Renal pelvis (tissue), 1 donor: ENCODE measurements at regions not wholly inside any gene's neighbourhood (a gene's known extent, or its start where the extent isn't known, plus 50 kb on each side); places are given as distances from the start of the nearest gene placed in this dataset.

Experiments
- DNase-seq: peaks from one replicate; pipeline ENCODE4 v3.0.0-alpha.2; 2013

DNA sequence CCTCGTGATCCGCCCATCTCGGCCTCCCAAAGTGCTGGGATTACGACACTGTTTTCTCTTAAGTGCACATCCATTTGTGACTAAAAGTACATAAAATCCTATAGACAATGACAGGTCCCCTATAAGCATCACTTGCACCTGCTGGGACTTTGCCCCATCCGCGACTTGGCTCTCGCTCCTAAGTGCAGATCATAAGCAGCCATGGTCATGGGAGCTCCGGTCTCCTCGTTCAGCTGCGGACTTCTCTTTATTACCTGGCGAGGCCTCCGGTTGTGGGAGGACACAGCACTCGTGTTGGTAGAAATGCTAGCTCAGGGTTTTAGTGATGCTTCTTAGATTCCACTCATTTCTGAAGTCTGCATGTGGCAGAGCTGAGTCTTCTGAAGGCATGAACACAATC is 92.7 kb upstream of the ST6GAL2 start:
- DNase-seq = no peak

DNA sequence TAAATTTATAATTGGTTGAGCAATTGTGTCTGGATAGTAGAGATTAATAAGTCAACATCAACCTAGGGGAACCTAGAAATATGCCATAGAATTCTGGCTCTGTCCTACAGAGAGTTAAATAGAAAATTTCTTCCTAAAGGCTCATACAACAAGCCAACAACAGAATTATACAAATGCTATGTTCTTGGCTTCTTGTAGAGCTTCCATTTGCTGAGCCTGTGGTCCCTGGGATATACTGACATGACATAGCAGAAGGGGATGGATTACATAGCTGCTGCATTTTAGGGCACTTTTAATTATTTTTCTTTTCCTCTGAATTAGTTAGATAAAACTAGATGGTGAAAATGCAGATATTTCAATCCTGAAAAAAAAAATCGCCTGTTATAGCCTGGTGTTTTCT is 95.5 kb upstream of the ST6GAL2 start:
- DNase-seq = no peak

DNA sequence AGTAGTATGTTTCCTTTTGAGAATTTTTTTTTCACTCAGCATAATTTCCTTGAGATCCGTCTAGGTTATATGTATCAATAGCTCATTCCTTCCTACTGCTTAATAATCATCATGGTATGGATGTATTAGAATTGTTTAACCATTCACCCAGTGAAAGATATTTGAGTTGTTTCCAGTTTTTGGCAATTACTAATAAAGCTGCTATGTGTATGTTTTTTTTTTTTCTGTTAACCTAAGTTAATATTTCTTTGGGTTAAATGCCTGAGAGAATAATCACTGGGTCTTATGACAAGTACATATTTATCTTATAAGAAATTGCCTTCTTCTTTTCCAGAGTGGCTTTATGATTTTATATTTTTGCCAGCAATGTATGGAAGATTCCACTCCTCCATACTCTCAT is 96.4 kb upstream of the ST6GAL2 start:
- no peak for DNase-seq

DNA sequence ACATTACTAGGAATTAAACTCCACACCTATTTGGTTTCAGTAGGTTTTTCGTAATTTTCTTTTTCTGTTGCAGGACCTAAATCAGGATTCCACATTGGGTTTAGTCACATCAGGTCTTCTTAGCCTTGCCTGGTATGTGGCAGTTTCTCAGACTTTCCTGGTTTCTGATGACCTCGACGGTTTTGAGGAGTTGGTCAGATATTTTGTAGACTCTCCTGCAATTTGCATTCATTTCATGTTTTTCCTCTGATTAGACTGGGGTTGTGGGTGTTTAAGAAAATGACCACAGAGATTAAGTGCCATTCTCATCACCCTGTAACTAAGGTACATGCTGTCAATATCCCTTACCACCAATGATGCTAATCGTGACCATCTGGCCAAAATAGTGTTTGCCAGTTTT is 97.3 kb upstream of the ST6GAL2 start:
- no peak for DNase-seq

DNA sequence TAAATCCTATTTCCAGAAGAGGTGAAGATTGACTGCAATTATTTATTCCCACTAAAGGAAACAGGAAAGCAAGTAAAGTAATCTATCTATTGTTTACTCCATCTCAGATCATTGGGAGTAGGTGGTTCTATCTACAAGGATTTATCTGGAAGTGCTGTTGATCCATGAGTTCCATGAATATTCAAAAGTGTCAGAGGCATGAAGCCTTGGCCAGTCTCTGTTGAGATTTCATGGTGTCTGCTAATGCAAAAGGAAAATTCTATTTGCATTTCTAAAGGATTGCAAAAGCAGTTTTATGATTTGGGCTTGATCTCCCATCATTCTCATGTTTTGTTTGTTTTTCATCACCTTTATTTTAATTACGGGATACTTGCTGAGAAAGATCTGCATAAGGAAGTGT is 102.4 kb upstream of the ST6GAL2 start:
- DNase-seq = no peak

DNA sequence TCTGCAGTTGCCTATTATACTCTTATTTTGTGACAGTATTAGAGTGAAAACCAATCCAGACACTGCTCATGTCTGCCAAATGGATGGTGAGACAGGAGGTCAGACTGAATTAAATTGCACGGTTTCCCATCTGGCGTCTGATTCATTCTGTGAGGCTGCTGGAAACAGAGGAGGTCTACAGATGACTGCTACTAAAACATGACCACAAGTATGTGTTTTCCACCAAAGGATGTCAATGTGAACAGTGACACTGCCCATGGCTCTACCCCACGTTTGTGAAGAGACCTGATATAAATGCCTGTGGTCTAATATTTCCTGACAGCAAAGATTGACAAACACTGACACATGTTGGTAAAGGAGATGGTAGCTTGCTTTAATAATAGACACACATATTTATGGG is 104.3 kb upstream of the ST6GAL2 start:
- DNase-seq = no peak

DNA sequence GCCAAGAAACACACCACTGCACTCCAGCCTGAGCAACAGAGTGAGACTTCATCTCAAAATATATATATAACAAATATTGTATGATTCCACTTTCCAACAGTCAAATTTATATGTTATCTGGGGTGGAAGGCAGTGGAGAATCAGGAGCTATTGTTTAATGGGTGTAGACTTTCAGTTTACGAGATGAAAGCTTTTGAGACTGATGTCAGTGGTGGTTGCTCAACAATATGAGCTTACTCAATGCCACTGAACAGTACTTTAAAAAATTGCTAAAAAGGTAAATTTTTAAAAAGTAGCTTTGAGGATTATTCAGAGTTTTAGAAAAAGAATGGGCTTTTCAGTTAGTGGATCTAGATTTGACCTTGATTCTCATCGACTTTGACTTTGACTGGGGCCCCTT is 105.9 kb upstream of the ST6GAL2 start:
- no peak for DNase-seq

DNA sequence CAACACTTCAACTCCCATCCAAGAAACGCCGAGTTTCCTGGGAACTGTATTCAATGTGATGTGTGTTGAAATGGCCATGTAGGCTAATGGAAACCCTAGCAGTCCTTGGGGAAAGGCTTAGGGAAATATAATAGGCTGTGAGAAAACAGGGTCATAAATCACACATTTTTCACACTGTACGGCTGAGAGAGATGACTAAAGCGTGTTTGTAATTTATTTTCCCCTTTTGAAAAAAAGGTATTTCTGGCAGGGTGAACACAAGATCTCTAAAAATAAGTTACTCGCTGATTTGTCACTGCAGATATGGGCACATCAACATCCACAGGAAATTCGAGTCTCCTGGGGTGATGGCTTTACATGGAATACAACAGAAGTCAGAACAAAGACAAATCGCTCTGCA is 109.6 kb upstream of the ST6GAL2 start:
- DNase-seq = no peak

DNA sequence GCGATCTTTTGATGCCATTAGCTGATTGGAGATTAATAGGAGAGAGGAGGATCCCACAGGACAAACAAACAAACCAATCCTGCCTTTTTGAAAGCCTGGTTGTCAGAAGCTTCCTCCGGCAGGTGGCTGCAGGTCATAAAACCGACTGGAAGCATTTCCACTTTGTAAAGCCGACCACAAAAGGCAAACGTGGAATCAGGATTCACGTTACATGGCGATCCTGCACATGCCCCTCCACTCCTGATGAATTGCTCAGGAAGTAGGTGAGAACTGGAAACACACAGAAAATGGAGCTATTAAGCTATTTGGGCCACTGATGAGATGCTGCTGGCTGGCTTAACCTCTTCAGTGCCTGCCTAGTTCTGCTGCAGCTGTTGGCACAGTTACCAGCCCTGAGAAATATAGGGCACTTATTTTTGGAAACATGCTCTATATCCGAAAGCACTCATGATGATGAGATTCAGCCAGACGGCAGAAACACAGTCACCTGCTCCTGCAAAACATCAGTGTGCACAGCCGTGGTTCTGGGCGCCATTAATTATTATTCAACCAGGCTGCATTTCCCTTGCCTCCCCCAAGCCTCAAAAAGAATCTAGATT is 110.3 kb upstream of the ST6GAL2 start:
- DNase-seq = no peak

DNA sequence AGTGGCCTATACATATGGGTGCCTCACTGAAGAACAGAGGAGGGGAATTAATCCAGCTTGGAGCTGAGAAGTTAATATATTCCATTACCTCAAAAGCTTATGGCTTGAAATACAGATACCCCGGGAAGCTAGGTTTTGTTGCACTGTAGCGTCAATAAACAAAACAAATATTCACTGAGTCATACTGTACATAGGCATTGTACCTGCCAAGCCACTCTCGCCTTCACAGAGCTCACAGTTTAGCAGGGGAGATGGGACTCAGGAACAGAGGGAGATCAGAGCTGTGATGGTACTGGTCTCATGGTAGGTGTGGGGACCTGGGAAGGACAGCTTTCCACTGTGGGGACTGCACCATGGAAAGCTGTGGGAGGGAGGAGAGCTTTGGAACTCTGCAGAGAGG is 111.2 kb upstream of the ST6GAL2 start:
- no peak for DNase-seq

DNA sequence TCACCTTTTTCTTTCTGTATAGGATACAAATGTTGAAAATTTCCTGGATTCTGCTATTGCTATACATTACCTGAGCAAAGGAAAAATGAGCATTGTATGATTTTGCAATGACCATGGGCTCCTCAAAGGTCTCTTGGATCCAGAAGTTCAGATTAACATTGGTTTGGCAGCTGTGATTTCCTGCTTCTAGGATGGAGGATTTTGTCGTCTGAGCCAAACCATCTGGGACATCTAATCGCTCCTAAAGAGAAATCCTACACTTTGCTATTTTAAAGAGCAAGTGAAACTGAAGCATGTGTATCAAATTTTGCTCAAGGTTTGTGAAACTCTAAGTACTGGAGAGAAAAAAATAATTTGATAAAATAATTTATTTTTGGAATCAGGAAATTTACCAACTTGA is 115.1 kb upstream of the ST6GAL2 start:
- DNase-seq = no peak

DNA sequence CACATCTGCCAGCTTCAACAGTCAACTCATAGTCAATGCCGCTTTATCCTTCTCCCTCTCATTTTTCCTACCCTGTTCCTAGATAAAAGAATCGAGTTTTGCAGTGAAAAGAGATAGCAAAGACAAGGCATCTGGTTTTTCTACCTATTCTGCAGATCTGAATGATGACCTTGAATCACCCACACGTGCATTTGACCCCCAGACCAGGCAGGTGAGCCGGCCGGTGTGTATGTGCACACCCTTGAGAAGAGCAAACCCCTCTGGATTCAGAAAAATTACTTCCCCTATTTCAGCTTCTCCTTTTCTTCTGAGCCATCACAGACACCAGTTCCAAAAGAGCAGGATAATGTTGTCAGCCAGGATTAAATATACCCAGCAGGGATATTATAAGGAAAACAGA is 115.6 kb upstream of the ST6GAL2 start:
- no peak for DNase-seq

DNA sequence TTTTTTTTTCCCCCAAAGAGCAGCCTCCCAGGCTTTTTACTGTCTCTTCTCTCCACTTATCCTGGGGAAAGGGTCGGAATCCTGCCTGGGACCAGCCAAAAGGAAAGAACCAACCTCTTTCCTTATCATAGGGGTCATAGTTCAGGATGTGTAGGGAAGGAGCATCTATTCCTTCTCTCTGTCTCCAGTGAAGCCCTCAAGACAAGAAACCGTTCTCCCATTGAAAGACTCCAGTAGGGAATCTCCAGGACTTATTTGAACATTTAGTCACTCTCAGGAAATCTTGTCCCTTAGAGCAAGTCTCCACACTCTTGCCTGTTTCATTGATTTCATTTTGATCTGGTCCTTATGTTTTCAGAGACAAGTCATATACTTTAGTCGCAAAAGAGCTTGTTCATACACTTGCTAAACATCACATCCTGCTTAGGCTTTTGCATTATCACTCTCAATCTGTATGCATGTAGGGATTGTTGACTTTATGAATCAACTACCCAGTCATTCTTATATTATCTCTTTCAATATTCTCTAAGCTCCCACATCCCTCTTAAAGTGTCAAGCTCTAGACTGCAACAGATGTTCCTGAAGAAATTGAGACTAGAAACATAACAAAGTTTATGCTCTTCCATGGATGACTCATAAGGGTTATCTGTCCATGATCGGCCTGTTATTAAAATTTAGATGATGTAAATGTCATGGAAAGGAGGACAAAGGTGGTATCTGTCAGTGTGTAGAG is 116.2 kb upstream of the ST6GAL2 start:
- no peak for DNase-seq

DNA sequence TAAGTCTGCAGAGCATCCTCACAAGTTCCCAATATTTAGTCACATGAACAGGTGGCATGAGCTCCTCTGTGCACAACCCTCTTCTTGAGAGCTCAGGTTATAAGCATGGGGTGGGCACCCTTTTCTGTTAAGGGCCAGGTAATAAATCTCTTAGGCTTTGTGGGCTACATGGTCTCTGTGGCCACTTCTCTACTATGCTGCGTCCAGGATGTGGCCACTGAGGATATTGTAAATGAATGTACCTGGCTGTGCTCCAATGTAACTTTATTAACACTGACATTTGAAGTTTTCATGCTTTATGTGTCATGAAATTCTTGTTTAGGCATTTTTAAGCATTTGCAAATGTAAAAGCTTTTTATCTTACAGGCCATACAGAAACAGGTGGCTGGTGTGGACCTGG is 116.8 kb upstream of the ST6GAL2 start:
- DNase-seq = no peak

DNA sequence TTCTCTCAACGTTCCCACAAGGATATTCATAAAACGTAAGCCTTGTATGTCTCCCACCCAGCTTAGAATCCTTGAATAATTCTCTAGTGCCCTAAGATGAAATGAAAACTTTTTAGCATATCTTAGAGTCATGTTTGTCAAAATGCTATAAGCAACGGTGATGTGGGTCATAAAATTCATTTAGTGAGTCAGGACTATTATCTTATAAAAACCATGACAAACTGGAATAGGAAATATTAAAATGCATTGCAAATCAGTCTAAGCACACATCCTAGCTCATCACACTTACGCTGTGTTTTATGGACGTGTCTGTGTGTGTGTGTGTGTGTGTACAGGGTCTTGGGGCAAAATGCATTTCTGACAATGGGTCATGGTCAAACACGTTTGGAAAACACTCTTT is 119.9 kb upstream of the ST6GAL2 start:
- no peak for DNase-seq

DNA sequence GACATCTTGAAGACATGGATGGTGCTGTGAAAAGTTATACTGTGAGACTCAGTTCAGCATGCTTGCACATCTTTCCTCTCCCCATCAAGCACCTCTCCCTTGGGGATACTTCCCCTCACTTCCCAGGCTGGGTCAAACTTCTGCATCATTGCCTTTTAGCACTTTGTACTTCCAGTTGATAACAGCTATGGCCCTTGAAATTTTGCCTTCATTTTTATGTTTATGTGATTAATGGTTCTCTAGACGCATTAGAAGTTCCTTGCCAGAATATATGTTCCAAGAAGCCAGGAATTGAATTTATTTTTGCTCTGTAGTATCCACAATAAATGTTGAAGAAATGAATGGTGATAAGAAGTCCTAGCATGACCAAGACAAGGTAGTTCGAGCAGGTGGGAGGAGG is 120.9 kb upstream of the ST6GAL2 start:
- no peak for DNase-seq

DNA sequence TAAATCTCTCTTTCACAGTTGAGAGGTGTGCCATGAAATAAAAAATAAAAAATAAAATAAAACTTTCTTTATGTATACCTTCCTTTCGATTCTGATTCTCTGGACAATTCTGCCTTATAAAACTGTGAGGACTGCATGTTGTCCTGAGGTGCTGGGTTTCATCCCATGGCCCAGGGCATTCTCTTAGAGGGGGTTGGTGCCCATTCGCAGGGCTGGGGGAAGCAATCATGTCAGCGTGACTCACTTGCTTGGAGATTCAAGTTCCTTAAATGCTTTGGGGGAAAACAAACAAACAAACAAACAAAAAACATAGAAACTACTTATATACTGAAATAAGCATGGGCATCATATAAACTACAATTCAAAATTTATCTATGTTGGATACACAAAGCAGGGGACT is 122.0 kb upstream of the ST6GAL2 start:
- DNase-seq = no peak

DNA sequence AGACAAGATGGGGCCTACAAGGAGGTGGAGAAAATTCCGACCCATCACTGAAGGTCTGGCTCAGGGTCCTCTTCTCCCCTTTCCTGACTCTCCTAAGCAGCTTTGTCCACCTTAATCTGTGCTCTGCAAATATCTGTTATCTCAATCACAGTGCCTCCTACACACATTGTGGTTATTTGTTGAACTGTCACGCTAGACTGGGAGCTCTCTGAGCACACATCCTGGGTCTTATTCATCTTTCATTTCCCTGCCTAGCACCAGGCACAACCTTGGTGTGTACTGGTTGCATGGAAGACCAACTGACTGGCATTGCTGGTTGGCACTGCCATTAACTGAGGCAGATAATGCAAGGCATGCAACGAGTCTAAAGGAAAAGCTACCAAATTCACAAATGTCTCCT is 122.9 kb upstream of the ST6GAL2 start:
- no peak for DNase-seq

DNA sequence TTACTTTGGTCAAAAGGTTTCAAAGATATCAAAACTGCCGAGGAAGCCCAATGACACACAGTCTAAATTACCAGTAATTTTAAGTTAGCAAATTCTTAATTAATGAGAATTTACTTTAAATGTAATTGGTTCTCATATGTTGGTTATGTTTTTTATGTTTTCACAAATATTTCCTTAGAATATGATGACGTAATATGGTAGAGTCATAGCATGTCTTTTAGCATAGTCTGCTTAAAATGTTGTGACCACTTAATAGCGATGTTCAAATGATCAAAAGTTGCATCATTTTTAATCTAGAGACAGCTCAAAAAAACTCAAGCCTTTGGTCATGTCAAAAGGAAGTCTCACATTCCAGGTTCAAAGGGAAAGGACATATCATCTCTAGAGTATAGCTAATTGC is 123.3 kb upstream of the ST6GAL2 start:
- DNase-seq = no peak

DNA sequence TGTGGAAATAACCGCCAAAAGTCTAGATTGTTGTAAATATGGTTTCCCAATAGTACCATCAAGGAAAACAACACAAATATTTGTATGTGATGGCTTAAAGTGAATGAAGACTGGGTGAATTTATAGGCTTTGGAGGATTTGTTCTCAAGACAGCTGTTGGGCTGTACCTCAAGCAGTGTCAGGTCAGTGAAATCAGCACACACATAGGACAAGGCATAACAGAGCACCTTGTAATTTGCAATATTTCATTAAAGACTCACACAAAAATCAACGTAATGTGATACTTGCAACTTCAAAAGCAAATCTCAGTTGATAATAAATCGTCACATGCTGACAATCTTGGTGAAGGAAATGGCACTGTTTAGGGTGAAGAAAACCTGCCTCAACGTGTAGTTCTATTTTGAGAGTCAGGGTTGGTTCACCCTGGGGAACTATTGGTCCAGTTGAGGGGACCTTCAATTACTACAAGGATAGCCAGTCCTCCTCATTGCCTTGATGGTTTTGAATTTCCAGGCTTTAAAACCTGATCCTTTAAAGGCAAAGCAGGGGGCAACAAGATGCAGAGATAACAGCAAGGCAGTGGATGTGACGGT is 126.8 kb upstream of the ST6GAL2 start:
- no peak for DNase-seq

DNA sequence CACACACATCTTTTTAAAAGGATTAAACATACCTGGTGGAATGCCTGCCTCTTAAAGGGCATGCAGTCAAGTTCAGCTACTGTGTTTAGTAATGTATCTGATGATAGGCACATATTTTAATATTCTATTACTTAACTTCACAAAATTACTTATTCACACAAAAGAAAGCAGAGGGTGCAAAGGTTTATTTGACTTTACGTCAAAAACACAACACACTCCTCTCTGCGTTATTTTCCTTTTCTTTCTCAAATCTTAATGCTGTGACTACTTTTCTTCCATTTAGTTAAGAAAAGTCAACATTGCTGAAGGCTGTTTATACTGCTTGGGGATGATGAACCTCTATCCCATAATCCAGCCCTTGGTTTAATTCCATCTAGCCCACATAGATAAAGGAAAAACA is 127.9 kb upstream of the ST6GAL2 start:
- no peak for DNase-seq

DNA sequence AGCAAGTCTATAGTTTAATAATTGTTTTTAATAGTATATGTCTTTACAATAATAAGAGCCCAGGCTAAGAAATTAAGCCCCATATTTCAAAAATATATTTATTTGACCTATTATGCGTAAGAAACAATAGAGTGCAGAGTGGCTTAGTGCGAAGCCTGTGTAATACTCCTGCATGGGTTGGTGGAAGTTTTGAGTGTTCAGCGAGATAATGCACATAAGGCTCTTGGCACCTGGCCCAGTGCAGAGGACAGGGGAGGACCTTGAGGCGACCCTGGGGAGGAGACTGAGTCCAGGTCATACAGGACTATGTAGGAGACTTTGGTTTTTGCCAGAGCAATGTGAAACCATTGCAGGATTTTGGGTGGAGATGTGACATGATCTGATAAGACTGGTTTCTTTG is 132.4 kb upstream of the ST6GAL2 start:
- no peak for DNase-seq

DNA sequence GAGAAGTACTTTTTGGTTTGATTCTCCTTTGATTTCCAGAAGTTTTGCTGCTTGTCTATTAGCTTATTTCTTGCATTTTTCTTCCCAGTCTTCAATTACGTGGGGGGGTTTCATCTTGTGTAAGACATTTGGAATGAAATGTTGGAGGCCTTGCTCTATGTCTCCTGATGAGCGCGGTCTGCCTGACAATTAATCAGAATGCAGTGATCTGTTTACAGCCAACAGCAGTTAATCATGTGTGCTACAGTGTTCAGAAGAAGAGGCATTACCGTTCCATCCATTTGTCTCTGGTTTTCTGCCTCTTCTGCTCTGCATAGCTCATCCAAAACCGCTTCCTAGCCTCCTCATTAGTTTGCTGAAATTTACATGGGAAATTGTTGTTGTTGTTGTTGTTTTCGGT is 134.4 kb upstream of the ST6GAL2 start:
- DNase-seq = peak; percentile 51

DNA sequence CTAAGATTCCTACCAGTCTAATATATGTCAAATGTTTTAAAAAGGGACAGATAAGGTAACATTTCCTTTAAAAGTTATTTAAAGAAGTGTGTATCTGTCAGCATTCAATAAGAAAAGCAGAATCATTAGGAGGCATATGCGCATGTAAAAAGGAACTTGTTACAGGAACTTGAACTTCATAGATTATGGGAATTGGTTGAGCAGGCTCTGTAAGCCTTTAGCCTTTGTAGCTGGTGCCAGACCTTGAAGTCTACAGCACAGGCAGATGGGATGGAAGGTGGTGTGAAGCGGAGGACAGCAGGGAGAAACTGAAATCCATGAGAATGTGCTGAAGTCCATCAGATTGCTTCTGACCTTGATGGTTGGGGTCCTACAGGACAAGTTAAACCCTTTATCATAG is 138.3 kb upstream of the ST6GAL2 start:
- no peak for DNase-seq
